ENCODE measurements at regions not wholly inside any gene's neighbourhood (a gene's known extent, or its start where the extent isn't known, plus 50 kb on each side); places are given as distances from the start of the nearest gene placed in this dataset.

DNA sequence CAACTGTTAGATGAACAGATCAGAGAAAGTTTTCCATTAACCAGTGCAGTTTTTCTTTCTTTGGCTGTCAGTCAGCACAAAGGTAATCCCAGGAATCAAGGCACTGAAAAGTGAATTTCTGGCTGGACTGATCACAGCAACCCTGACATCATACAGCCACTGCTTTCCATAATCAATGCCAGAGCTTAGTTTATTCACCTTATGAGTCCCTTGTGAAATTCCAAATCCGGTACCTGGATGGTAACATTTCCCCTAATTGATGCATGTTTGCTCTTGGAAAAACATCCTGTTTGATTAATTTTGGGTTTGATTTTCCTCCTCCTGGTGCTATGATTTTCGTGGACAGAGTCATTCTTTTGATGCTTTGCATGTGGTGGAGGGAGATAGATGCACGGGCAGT, 319.8 kb downstream of the INSC start:
- no peak for TF ChIP-seq POLR2A (IDR thresholded peaks at IDR 0.05)
- TF ChIP-seq, protein P1, sequence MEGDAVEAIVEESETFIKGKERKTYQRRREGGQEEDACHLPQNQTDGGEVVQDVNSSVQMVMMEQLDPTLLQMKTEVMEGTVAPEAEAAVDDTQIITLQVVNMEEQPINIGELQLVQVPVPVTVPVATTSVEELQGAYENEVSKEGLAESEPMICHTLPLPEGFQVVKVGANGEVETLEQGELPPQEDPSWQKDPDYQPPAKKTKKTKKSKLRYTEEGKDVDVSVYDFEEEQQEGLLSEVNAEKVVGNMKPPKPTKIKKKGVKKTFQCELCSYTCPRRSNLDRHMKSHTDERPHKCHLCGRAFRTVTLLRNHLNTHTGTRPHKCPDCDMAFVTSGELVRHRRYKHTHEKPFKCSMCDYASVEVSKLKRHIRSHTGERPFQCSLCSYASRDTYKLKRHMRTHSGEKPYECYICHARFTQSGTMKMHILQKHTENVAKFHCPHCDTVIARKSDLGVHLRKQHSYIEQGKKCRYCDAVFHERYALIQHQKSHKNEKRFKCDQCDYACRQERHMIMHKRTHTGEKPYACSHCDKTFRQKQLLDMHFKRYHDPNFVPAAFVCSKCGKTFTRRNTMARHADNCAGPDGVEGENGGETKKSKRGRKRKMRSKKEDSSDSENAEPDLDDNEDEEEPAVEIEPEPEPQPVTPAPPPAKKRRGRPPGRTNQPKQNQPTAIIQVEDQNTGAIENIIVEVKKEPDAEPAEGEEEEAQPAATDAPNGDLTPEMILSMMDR (IDR thresholded peaks at IDR 0.05): no peak

Measured in breast epithelium (tissue), 3 donors.